ENCODE measurements at regions not wholly inside any gene's neighbourhood (a gene's known extent, or its start where the extent isn't known, plus 50 kb on each side); places are given as distances from the start of the nearest gene placed in this dataset.

DNA sequence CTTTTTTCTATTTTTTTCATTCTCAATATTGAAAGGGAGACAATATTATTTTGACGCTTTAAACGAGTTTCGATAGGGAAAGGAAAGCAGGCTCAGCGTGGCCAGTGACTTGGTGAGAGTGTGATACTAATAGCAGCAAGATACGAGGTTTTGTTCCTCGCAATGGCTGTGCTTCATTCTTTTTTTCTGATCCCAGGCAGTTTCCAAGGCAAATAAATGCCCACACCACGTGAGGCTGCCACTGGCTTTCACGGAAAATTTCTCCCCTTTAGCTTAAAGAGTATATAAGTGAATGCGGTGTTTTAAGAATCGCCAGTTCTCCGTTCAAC lies 196.4 kb upstream of the ZNF184 start (continued):
- TF ChIP-seq, protein P1, sequence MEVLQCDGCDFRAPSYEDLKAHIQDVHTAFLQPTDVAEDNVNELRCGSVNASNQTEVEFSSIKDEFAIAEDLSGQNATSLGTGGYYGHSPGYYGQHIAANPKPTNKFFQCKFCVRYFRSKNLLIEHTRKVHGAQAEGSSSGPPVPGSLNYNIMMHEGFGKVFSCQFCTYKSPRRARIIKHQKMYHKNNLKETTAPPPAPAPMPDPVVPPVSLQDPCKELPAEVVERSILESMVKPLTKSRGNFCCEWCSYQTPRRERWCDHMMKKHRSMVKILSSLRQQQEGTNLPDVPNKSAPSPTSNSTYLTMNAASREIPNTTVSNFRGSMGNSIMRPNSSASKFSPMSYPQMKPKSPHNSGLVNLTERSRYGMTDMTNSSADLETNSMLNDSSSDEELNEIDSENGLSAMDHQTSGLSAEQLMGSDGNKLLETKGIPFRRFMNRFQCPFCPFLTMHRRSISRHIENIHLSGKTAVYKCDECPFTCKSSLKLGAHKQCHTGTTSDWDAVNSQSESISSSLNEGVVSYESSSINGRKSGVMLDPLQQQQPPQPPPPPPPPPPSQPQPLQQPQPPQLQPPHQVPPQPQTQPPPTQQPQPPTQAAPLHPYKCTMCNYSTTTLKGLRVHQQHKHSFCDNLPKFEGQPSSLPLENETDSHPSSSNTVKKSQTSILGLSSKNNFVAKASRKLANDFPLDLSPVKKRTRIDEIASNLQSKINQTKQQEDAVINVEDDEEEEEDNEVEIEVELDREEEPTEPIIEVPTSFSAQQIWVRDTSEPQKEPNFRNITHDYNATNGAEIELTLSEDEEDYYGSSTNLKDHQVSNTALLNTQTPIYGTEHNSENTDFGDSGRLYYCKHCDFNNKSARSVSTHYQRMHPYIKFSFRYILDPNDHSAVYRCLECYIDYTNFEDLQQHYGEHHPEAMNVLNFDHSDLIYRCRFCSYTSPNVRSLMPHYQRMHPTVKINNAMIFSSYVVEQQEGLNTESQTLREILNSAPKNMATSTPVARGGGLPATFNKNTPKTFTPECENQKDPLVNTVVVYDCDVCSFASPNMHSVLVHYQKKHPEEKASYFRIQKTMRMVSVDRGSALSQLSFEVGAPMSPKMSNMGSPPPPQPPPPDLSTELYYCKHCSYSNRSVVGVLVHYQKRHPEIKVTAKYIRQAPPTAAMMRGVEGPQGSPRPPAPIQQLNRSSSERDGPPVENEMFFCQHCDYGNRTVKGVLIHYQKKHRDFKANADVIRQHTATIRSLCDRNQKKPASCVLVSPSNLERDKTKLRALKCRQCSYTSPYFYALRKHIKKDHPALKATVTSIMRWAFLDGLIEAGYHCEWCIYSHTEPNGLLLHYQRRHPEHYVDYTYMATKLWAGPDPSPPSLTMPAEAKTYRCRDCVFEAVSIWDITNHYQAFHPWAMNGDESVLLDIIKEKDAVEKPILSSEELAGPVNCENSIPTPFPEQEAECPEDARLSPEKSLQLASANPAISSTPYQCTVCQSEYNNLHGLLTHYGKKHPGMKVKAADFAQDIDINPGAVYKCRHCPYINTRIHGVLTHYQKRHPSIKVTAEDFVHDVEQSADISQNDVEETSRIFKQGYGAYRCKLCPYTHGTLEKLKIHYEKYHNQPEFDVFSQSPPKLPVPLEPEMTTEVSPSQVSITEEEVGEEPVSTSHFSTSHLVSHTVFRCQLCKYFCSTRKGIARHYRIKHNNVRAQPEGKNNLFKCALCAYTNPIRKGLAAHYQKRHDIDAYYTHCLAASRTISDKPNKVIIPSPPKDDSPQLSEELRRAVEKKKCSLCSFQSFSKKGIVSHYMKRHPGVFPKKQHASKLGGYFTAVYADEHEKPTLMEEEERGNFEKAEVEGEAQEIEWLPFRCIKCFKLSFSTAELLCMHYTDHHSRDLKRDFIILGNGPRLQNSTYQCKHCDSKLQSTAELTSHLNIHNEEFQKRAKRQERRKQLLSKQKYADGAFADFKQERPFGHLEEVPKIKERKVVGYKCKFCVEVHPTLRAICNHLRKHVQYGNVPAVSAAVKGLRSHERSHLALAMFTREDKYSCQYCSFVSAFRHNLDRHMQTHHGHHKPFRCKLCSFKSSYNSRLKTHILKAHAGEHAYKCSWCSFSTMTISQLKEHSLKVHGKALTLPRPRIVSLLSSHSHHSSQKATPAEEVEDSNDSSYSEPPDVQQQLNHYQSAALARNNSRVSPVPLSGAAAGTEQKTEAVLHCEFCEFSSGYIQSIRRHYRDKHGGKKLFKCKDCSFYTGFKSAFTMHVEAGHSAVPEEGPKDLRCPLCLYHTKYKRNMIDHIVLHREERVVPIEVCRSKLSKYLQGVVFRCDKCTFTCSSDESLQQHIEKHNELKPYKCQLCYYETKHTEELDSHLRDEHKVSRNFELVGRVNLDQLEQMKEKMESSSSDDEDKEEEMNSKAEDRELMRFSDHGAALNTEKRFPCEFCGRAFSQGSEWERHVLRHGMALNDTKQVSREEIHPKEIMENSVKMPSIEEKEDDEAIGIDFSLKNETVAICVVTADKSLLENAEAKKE (CRISPR knock-in tag; IDR thresholded peaks at IDR 0.05): no peak
- TF ChIP-seq POLR2AphosphoS5 (IDR thresholded peaks at IDR 0.05; ENCODE audit: low read depth) (no peak), NANOG (IDR thresholded peaks at IDR 0.05; ENCODE audit: borderline replicate concordance) (no peak), STAT1 (IDR thresholded peaks at IDR 0.05; ENCODE audit: unreplicated experiment) (no peak), ZNF114 (CRISPR knock-in tag; IDR thresholded peaks at IDR 0.05) (no peak), ZNF331 (CRISPR knock-in tag; IDR thresholded peaks at IDR 0.05; ENCODE audit: low read depth) (no peak), JUNB (IDR thresholded peaks at IDR 0.05; ENCODE audit: unreplicated experiment) (no peak)
- TF ChIP-seq, protein P2, sequence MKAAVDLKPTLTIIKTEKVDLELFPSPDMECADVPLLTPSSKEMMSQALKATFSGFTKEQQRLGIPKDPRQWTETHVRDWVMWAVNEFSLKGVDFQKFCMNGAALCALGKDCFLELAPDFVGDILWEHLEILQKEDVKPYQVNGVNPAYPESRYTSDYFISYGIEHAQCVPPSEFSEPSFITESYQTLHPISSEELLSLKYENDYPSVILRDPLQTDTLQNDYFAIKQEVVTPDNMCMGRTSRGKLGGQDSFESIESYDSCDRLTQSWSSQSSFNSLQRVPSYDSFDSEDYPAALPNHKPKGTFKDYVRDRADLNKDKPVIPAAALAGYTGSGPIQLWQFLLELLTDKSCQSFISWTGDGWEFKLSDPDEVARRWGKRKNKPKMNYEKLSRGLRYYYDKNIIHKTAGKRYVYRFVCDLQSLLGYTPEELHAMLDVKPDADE (IDR thresholded peaks at IDR 0.05): no peak

DNA sequence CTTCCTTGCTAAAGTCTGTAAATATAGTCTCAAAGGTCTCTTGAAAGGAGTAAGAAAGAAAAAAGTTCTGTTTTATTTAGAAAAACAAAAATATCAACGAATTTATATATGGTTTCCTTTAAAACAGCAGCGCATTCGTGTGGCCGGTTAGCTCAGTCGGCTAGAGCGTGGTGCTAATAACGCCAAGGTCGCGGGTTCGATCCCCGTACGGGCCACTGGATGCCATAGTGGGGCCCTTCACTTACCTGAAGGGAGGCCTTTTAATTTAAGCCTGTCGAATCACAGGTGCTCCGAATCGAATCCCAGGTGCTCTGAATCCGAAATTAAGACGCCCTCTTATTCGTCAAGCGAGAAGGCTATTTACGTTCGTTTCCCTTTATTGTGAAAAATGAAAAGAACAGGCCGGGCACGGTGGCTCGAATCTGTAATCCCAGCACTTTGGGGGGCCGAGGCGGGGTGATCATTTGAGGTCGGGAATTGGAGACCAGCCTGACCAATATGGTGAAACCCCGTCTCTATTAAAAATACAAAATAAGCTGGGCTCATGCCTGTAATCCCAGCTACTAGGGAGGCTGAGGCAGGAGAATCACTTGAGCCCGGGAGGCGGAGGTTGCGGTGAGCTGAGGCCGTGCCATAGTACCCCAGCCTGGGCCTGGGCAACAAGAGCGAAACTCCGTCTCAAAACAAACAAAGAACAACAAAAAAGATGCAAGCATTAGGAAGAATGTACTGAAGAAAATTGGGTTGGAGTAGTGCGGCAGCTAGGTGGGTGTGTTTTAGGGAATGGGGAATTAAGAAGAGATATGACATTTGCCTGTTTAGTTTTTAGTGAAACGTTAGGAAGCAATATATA lies 195.8 kb upstream of the ZNF184 start:
- Histone ChIP-seq H3K79me2 (replicated peaks; ENCODE audit: insufficient read depth) (no peaks in the 10 kb centered on the region), H3K4me1 (ENCODE audit: insufficient read depth) (peaks cover 10% of the 10 kb centered on the region; the same call in 1 of the 2 replicates), H3K4me3 (peak overlapping the region; percentile 71), H3K27ac (ENCODE audit: low read depth) (no peak overlapping the region), H3K36me3 (ENCODE audit: insufficient read depth) (no peaks in the 10 kb centered on the region), H3K4me2 (peak overlapping the region; percentile 89), H4K20me1 (replicated peaks; ENCODE audit: insufficient read depth) (no peaks in the 10 kb centered on the region), H3F3A (replicated peaks; ENCODE audit: low read depth) (no peaks in the 10 kb centered on the region; the same call in 1 of the 2 replicates), H3K9me2 (ENCODE audit: insufficient read depth) (no peaks in the 10 kb centered on the region), H3K27me3 (ENCODE audit: insufficient read depth) (peaks cover 43% of the 10 kb centered on the region), H2AFZ (no peak overlapping the region; the same call in 1 of the 2 replicates)
- DNase-seq (ENCODE audit: low spot score) (peak; percentile 88), ATAC-seq (peak; percentile 45)
- Mint-ChIP-seq H3K27ac (no peak overlapping the region), H3K27me3 (ENCODE audit: insufficient read depth, low read depth, poor library complexity) (peaks cover 60% of the 10 kb centered on the region), H3K4me1 (peaks cover 8% of the 10 kb centered on the region), H3K4me3 (peak overlapping the region; percentile 81), H3K9me3 (peaks cover 10% of the 10 kb centered on the region; the same call in 2 of the 3 replicates), H3K36me3 (ENCODE audit: low read depth) (no peaks in the 10 kb centered on the region)
- TF ChIP-seq EZH2 (IDR thresholded peaks at IDR 0.05; ENCODE audit: low read depth, unreplicated experiment): peak; percentile 15
- no peak for TF ChIP-seq POLR2AphosphoS5 (IDR thresholded peaks at IDR 0.05; ENCODE audit: low read depth)
- 0 out of 2 replicates have a peak, but pooled peaks have one; percentile 22 for TF ChIP-seq ZNF114 (CRISPR knock-in tag; IDR thresholded peaks at IDR 0.05)
- TF ChIP-seq CREB1 (CRISPR knock-in tag; IDR thresholded peaks at IDR 0.05; ENCODE audit: low read depth): peak; percentile 61
